Osteocyte (in vitro differentiated cells): ENCODE measurements at regions not wholly inside any gene's neighbourhood (a gene's known extent, or its start where the extent isn't known, plus 50 kb on each side); places are given as distances from the start of the nearest gene placed in this dataset.

Source experiments
- DNase-seq: peaks from one replicate; pipeline ENCODE4 v3.0.0; 2021; ENCODE audit warnings: mixed read lengths; ENCODE audit not compliant: unreplicated experiment; ENCODE audit errors: extremely low spot score
- H3K27ac Mint-ChIP-seq: one replicate; pipeline ENCODE4 v1.8.0; 2021; ENCODE audit warnings: mild to moderate bottlenecking, mixed read lengths; ENCODE audit not compliant: unreplicated experiment
- H3K27me3 Mint-ChIP-seq: one replicate; pipeline ENCODE4 v1.8.0; 2021; ENCODE audit warnings: mixed read lengths; ENCODE audit not compliant: unreplicated experiment
- H3K36me3 Mint-ChIP-seq: one replicate; pipeline ENCODE4 v1.8.0; 2021; ENCODE audit warnings: mixed read lengths; ENCODE audit not compliant: unreplicated experiment
- H3K4me1 Mint-ChIP-seq: one replicate; pipeline ENCODE4 v1.8.0; 2021; ENCODE audit warnings: mixed read lengths; ENCODE audit not compliant: unreplicated experiment
- H3K4me3 Mint-ChIP-seq: one replicate; pipeline ENCODE4 v1.8.0; 2021; ENCODE audit warnings: mild to moderate bottlenecking, moderate library complexity, mixed read lengths; ENCODE audit not compliant: unreplicated experiment
- H3K9me3 Mint-ChIP-seq: one replicate; pipeline ENCODE4 v1.8.0; 2021; ENCODE audit warnings: mixed read lengths; ENCODE audit not compliant: unreplicated experiment
- TF ChIP-seq, protein P1 (sequence below): fragments of 200-600 bp; sonication (generic); IDR thresholded peaks from 2 replicates; pipeline ENCODE4 v1.5.0; 2021; ENCODE audit warnings: antibody characterized with exemption, mild to moderate bottlenecking, moderate library complexity

DNA sequence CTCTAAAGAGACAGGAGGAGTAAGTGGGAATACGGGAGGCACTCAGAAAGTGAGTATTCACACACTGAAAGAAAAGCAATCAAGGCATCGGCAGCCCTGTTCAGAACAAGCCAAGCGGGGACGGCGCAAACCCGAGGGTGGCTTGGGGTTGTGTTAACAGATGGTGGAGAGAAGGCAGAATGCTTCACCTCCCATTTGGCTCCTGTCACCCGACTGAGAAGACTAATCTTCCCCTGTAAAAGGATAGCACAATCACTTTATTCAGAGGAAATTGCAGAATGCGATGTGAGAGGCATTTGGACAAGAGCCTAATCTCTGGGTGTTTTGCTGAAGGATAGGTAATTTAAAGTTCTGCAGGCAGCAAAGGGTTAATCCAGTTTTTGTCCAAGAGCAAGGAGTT lies 119.3 kb upstream of the WSCD1 start:
- Mint-ChIP-seq H3K4me1 (no peaks in the 10 kb centered on the region), H3K36me3 (no peaks in the 10 kb centered on the region), H3K27me3 (peaks cover 10% of the 10 kb centered on the region), H3K4me3 (no peak overlapping the region), H3K9me3 (peaks cover 10% of the 10 kb centered on the region), H3K27ac (no peak overlapping the region)
- TF ChIP-seq, protein P1, sequence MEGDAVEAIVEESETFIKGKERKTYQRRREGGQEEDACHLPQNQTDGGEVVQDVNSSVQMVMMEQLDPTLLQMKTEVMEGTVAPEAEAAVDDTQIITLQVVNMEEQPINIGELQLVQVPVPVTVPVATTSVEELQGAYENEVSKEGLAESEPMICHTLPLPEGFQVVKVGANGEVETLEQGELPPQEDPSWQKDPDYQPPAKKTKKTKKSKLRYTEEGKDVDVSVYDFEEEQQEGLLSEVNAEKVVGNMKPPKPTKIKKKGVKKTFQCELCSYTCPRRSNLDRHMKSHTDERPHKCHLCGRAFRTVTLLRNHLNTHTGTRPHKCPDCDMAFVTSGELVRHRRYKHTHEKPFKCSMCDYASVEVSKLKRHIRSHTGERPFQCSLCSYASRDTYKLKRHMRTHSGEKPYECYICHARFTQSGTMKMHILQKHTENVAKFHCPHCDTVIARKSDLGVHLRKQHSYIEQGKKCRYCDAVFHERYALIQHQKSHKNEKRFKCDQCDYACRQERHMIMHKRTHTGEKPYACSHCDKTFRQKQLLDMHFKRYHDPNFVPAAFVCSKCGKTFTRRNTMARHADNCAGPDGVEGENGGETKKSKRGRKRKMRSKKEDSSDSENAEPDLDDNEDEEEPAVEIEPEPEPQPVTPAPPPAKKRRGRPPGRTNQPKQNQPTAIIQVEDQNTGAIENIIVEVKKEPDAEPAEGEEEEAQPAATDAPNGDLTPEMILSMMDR, result no peak
- no peak for DNase-seq

DNA sequence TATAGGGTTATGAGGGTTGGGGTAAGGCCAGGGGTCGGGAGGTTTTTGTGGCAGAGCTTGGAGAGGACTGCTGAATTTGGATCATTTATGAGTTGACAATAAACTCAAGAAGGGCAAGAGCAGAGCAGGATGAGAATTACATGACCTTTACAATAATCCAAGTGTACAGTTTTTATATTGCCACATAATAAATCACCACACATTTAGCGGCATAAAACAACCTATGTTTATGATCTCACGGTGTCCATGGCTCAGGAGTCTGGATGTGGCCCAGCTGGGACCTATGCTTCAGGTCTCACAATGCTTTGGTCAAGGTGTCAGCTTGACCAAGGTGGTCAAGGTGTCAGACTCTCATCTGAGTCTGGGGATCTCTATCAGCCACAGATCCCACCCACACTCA lies 118.3 kb upstream of the WSCD1 start:
- TF ChIP-seq, protein P1, result no peak
- Mint-ChIP-seq H3K4me1 (no peaks in the 10 kb centered on the region), H3K9me3 (peaks cover 9% of the 10 kb centered on the region), H3K27ac (no peak overlapping the region), H3K27me3 (peaks cover 5% of the 10 kb centered on the region), H3K36me3 (no peaks in the 10 kb centered on the region), H3K4me3 (no peak overlapping the region)
- no peak for DNase-seq

DNA sequence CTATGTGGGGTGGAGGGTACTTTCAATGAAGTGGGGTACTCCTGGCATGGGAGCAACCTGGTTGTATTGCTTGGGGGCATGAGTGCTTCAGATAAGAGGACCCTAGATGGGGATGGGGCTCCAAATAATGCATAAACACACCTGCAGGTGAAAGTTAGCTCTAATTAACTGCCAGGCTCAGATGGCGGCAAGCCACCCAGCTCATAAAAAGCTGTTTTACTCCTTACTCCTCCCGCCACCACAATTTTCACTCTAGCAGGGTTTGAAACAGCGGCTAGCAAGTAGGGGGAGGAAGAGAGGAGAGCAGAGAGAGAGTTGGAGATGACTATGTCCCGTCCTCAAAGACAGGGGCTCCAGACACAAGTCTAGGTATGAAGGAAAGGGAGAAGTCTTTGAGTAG lies 117.7 kb upstream of the WSCD1 start:
- TF ChIP-seq, protein P1, result no peak
- Mint-ChIP-seq H3K27me3 (peaks cover 5% of the 10 kb centered on the region), H3K4me3 (no peak overlapping the region), H3K27ac (no peak overlapping the region), H3K9me3 (peaks cover 9% of the 10 kb centered on the region), H3K4me1 (no peaks in the 10 kb centered on the region), H3K36me3 (no peaks in the 10 kb centered on the region)
- no peak for DNase-seq

DNA sequence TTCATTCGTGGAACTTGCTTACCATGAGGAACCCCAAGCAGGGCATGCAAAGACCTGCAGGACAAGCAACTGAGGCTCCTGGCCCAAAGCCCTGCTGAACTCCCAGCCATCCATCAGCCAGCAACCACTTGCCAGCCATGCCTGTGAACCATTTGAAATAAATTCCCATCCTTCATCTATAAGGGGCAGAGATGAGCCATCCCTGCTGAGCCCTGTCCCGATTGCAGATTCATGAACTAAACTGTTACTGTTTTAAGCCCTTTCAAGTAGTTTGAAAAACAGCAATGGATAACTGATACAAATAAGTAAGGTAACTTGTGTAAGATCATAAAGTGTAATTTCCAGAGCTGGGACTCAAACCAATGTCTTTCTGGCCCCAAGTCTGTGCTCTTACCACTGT lies 114.4 kb upstream of the WSCD1 start:
- no peak for DNase-seq
- Mint-ChIP-seq H3K27ac (no peak overlapping the region), H3K9me3 (peaks cover 9% of the 10 kb centered on the region), H3K36me3 (no peaks in the 10 kb centered on the region), H3K4me3 (no peak overlapping the region), H3K27me3 (peaks cover under 1% of the 10 kb centered on the region), H3K4me1 (no peaks in the 10 kb centered on the region)
- TF ChIP-seq, protein P1, result no peak

- Mint-ChIP-seq H3K27ac (no peak overlapping the region), H3K27me3 (peaks cover 12% of the 10 kb centered on the region), H3K36me3 (no peaks in the 10 kb centered on the region), H3K4me3 (no peak overlapping the region), H3K9me3 (peaks cover 9% of the 10 kb centered on the region), H3K4me1 (no peaks in the 10 kb centered on the region)
- DNase-seq, result no peak
- TF ChIP-seq, protein P1, result no peak
These were observed 111.3 kb upstream of the WSCD1 start for GRCh38 chr17:5958850-5959249.
